Gastroesophageal sphincter (tissue), 3 donors: ENCODE measurements at regions not wholly inside any gene's neighbourhood (a gene's known extent, or its start where the extent isn't known, plus 50 kb on each side); places are given as distances from the start of the nearest gene placed in this dataset.

Experiments
- EP300 ChIP-seq: sonication (generic); formaldehyde crosslinking; IDR thresholded peaks from one replicate; pipeline ENCODE4 v1.6.1; 2017; ENCODE audit warnings: antibody characterized with exemption, mild to moderate bottlenecking
- POLR2AphosphoS5 ChIP-seq: sonication (generic); formaldehyde crosslinking; IDR thresholded peaks from one replicate; pipeline ENCODE4 v1.6.1; 2017; ENCODE audit warnings: antibody characterized with exemption
- TF ChIP-seq, protein P1 (sequence below), 4 experiments: fragments of 200-600 bp in 2 of 4; fragments of 450-650 bp in 2 of 4; sonication (generic) in 1 of 4; IDR thresholded peaks; one replicate each; pipeline ENCODE4 v1.5.1; 2017 to 2019; ENCODE audit warnings: antibody characterized with exemption in 4 of 4, mild to moderate bottlenecking in 2 of 4, moderate library complexity in 2 of 4

DNA sequence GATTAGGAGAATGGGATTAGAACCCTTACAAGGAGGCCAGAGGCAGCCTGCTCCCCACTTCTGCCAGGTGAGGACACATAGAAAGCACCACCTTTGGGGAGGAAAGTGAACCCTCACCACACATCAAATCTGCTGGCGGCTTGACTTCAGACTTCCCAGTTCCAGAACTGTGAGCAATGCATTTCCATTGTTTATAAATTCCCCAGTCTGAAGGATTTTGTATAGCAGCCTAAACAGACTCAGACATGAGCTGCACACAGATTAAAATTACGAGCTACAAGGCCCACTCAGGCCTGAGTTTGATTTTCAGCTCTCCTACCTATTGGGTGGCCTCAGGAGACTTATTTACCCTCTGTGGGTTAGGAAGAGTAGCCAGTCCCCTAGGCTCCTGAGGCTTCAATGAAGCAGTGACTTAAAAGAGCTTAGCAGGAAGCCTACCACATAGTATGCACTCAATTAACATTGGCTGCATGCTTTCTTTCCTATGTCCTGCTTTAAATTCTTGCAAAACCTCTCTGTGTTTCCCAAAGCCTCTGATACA, 350.7 kb upstream of the ZMIZ1 start:
- TF ChIP-seq, protein P1, sequence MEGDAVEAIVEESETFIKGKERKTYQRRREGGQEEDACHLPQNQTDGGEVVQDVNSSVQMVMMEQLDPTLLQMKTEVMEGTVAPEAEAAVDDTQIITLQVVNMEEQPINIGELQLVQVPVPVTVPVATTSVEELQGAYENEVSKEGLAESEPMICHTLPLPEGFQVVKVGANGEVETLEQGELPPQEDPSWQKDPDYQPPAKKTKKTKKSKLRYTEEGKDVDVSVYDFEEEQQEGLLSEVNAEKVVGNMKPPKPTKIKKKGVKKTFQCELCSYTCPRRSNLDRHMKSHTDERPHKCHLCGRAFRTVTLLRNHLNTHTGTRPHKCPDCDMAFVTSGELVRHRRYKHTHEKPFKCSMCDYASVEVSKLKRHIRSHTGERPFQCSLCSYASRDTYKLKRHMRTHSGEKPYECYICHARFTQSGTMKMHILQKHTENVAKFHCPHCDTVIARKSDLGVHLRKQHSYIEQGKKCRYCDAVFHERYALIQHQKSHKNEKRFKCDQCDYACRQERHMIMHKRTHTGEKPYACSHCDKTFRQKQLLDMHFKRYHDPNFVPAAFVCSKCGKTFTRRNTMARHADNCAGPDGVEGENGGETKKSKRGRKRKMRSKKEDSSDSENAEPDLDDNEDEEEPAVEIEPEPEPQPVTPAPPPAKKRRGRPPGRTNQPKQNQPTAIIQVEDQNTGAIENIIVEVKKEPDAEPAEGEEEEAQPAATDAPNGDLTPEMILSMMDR (IDR thresholded peaks at IDR 0.05), result no peak
- TF ChIP-seq EP300 (no peak), POLR2AphosphoS5 (no peak)
